Globus pallidus (tissue), 1 donor: ENCODE measurements at regions not wholly inside any gene's neighbourhood (a gene's known extent, or its start where the extent isn't known, plus 50 kb on each side); places are given as distances from the start of the nearest gene placed in this dataset.
"Not testable (repeated sequence)": the region's sequence is repeated elsewhere in the genome, so short reads cannot be mapped to it uniquely, and the experiment has no call there.

Source experiments
- DNase-seq: peaks from one replicate; pipeline ENCODE4 v3.0.0-alpha.2; 2015; ENCODE audit warnings: low spot score

GRCh38 chrX:129084291-129084690, 439.0 kb downstream of the SMARCA1 start:
- DNase-seq, result not testable (repeated sequence)

GRCh38 chrX:129077424-129078170, 445.7 kb downstream of the SMARCA1 start:
- DNase-seq, result no peak

DNA sequence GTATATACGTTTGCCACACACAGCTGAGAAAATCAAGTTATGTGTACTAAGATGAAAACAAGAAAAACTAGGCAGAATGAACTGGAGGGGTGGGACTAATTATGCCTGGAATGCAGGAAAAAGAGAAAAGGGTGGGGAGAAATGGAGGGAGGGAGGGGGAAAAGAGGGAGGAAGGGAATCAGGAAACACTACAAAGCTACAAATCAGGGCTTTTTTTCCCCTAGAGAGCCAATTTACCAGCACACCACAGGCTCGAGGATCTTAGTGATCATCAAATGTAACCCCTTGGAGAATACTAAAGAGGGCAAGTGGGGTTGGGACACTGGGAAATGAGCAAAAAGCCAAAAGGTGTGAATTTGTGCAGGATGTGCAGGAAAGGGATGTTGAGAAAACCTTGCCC, 451.9 kb downstream of the SMARCA1 start:
- DNase-seq, result no peak

DNA sequence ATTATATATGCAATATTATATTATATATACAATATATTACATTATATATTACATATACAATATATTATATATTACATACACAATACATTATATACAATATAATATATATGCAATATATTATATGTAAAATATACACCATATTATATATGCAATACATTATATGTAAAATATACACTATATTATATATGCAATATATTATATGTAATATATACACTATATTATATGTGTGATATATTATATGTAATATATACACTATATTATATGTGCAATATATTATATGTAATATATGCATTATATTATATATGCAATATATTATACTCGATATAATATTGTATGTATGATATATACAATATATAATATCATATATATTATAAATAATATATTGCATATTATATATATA, 457.4 kb downstream of the SMARCA1 start:
- DNase-seq, result no peak

GRCh38 chrX:129058405-129058804, 464.9 kb downstream of the SMARCA1 start:
- no peak for DNase-seq

DNA sequence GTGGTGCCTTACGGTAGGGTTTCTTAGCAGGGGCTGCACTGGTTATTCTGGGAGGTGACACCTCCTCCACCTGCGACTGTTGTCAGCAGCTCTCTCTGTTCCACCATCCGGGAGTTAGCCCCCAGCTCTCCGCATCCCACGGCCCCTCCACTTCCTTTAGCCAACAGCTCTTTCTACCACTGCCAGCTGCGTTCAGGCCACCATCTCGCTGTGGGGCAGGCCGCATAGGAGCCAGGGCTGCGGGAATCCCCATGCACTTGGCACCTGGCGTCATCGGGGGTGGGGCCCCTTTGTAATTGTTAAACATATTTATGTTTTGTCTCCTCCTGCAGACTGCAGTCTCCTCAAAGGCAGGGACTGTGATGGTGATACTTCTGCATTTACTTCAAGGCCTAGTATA, 480.2 kb downstream of the SMARCA1 start:
- DNase-seq, result no peak

- DNase-seq, result no peak
Measured at GRCh38 chrX:129041319-129041718, 482.0 kb downstream of the SMARCA1 start.

GRCh38 chrX:129040124-129040523, 483.2 kb downstream of the SMARCA1 start:
- DNase-seq, result no peak

- DNase-seq, result no peak
Measured at GRCh38 chrX:129039176-129039575, 484.1 kb downstream of the SMARCA1 start.

- DNase-seq, result no peak
Measured at GRCh38 chrX:129037389-129037788, 485.9 kb downstream of the SMARCA1 start.

GRCh38 chrX:129035180-129035579, 488.1 kb downstream of the SMARCA1 start:
- DNase-seq, result no peak

DNA sequence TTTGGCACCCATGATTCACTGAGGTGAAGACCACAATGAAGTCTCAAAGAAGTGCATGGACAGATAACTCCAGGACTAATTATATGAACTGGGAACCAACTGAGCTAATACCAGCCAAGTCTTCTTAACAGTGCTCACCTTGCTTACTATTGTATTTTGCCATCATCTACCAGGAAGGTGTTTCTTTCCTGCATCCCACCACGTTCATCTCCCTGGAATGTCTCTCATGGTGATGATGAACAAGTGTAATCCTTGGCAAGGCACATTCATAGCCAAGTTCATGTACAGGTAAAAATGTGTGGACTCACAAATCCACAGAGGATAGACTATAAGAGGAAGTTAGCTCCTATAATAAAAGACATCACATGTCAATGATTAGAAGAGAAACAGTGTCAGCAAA, 489.1 kb downstream of the SMARCA1 start:
- no peak for DNase-seq

GRCh38 chrX:129026202-129026601, 497.1 kb downstream of the SMARCA1 start:
- no peak for DNase-seq

- DNase-seq, result no peak
Measured at GRCh38 chrX:129025376-129025775, 497.9 kb downstream of the SMARCA1 start.

DNA sequence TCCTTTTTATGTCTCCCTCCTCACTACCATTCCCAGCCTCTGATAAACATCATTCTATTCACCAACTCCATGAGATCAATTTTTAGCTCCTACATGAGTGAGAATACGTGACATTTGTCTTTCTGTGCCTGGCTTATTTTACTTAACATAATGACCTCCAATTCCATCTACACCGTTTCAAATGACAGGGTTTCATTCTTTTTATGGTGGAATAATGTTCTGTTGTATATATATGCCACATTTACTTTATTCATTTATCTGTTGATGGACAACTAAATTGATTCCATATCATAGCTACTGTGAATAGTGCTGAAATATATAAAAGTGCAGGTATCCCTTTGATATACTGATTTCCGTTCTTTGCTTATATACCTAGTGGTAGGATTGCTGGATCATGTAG, 503.9 kb downstream of the SMARCA1 start:
- DNase-seq, result no peak

DNA sequence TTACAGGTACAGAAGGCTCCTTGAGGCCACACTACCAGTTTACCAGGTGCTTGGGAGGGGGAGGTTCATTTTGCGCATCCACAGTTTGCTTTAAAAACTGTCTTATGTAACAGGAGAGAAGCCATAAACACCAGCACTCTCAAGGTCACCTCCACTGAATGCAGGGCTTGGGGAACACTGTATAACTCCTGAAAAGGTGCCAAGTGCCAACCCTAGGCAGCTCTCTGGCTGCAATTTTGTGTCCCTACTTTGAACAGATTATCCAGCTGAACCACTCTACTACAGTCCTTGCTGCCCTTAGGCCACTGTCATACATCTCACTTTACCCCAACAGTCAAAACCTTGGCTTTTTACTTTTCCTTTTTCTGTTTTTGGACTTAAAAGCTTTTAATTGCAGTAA, 507.9 kb downstream of the SMARCA1 start:
- no peak for DNase-seq

DNA sequence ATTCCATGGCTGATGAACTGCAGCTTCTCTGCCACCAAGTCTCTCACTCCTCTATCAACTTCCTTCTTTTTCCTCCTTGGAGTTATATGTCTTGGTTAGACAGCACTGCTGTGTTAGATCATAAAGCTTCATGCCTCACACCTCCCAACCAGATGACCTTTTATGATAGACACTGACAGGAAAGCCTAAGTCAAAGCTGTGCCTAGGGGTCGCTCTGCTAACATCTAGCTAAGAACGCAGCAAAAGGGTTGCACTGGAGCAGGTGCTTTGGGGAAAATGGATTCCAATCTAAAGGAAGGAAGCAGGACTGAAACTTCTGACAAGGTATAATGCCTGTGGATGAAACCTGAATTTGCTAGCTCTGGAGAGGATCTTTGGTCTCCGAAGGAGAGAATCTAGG, 509.7 kb downstream of the SMARCA1 start:
- no peak for DNase-seq

DNA sequence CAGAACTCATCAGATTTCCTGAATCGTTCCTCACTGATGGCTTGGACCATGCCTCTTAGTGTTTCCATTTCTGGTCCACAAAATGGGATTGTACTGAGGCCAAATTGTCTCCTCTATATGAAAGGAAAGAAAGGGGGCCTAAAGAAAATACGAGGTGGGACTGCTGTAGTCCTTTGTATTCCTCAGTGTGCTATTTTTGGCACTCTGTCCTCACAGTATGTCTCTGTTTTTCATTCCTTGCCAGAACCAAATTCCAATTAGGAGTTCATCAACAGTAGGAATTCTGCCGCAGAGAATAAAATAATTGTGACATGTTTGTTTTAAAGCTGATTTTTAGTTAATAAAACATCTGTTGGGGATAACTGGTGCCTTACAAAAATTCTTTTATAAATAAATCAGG, 515.7 kb downstream of the SMARCA1 start:
- no peak for DNase-seq

DNA sequence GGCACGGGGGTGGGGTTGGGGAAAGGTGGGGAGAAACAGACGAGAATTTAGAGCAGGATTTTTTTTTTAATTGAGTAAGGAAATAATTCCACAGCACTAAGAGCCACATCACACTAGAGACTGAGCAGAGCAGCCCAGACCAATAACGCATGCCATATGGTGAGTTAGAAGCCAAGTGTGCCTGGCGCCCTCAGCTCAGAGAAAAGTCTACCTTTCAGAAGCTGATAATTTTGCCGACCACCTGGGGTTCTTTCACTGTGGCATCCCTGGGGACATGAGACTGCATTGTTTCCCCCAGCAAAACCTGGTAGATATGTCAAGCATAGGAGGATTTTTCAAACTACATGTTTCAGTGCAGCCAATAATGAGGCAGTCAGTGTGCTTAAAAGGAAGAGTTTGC, 516.8 kb downstream of the SMARCA1 start:
- no peak for DNase-seq

DNA sequence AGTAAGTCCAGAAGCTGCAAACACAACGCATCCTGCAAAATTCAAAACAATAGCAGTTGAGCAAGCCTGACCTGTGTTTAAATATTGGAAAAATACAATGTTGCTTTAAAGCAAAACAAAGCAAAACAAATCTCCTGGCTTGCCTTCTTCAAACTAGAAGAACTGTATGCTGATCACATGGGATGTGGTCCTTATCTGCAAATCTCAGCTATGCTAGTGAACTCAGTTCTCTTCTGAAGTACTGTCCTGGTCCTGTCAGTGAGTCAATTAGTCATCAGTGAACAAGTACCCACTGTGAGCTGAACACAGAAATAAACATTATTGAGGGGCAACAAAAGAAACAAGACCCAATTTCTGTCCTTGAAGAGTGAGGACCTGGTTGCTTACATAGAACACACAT, 522.5 kb downstream of the SMARCA1 start:
- DNase-seq, result no peak

- DNase-seq, result no peak
Measured at GRCh38 chrX:129000018-129000417, 523.3 kb downstream of the SMARCA1 start.

GRCh38 chrX:128992107-128992971, 531.0 kb downstream of the SMARCA1 start:
- no peak for DNase-seq

GRCh38 chrX:128975745-128976144, 547.5 kb downstream of the SMARCA1 start:
- DNase-seq, result peak; percentile 4
